ENCODE measurements at regions not wholly inside any gene's neighbourhood (a gene's known extent, or its start where the extent isn't known, plus 50 kb on each side); places are given as distances from the start of the nearest gene placed in this dataset.
"Not testable (repeated sequence)": the region's sequence is repeated elsewhere in the genome, so short reads cannot be mapped to it uniquely, and the experiment has no call there.

DNA sequence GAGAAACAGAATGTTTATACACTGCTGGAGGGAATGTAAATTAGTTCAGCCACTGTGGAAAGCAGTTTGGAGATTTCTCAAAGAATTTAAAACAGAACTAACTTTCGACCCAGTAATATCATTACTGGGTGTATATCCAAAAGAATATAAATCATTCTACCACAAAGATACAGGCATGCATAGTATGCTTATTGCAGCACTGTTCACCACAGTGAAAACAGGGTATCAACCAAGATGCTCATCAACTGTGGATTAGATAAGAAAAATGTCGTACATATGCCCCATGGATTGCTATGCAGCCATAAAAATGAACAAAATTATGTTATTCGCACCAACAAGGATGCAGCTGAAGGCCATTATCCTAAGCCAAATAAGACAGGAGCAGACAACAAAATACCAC, 343.1 kb upstream of the KCND2 start:
- no peak for DNase-seq

DNA sequence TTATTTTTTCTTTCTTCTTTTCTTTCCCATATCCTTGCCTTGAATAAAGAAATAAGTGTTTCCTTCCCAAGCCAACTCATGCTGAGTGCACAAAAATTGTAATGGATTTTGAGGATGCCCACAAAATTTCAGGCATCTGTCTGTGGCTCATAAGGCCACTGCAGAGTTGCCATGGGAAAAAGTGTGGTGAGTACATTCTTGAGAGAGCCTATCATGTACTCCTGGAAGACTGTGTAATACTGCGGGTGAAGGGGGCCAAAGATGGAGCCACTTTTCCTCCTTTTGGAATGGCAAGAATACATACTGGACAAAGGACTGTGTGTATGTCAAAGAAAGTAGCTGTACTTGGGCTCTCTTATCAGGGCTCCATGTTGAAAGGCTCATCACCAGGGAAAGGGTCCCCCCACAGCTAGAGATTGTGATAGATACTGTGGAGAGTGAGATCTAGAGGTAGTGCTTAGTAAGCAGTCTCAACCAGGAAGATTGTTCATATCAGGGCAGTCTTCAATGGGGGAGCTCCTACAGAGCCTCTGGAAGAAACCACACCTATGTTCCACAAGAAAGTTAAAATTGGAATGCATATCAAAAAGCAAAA, 341.6 kb upstream of the KCND2 start:
- DNase-seq = no peak

- DNase-seq = peak in 1 of 58 donors; percentile 29
These were observed 337.5 kb upstream of the KCND2 start for GRCh38 chr7:119935418-119936025.

GRCh38 chr7:119936836-119937235, 336.1 kb upstream of the KCND2 start:
- no peak for DNase-seq

GRCh38 chr7:119937745-119938144, 335.2 kb upstream of the KCND2 start:
- DNase-seq = no peak

DNA sequence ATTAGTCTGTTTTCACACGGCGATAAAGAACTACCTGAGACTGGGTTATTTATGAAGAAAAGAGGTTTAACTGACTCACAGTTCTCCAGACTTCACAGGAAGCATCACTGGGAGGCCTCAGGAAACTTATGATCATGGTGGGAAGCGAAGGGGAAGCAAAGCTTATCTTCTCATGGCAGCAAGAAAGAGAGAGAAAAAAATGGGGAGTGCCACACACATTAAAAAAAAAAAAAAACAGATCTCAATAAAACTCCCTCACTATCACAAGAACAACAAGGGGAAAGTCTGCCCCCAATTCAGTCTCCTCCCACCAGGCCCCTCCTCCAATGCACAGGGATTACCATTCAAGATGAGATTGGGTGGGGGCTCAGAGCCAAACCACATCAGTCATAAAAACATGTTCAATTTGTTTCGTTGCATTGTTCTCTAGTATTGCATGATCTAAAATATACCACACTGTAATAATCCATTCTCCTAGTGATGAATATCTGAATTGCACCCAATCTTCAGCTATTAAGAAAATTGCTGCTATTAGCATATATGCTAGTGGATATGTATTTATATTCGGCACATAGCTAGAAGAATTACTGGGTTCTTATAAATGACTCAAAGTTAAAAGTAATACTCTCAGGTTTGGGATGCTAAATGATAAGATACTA, 328.9 kb upstream of the KCND2 start:
- DNase-seq = no peak

DNA sequence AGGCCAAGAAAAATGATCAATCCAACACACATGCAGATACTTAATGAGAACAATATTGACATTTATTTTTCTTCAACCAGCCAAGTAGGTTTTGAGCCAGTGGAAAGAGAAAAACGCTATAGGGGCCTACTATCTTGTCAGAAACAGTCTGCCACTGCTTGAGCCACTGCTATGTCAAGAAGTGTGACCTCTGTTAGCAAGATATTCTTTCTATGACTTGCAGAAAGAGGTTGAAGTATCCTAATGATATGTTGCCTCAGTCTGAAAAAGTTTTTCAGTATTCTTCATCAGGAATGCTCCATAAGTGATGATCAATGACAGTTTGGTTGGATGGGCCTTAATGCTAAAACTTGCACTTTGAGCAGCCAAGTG, 328.4 kb upstream of the KCND2 start:
- DNase-seq = no peak

DNA sequence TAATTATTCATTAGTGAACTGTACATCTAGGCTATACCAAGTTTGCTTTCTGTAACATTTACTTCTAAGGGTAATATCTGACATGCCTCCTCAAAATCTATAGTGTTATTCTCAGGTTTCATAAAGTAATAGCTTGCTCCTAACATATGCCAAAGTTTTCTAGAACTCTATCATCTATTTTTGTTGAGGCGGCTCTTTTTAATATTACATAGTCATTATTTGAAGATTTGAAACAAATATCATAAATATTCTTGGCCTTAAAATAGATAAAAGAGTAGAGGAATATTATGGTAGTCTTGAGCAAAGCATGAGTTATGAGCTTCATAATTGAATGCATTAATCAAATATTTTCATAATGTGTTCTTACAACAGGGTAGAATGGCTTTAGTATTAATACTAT, 327.2 kb upstream of the KCND2 start:
- no peak for DNase-seq

DNA sequence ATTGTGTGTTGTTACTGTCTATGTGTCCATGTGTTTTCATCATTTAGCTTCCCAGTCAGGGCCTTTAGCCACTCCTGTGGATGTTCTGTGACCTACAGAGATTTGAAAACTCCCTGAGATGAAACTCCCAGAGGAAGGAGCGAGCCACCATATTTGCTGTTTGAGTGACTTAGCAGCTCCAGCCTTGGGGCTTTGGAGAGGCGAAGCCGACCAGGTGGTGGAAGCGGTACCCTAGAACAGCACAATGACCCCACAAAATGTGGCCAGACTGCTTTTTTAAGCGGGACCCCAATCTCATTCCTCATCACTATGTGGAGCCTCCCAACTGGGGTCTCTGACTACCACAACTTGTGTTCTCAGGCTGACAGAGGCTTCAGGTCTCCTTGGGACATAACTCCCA, 323.9 kb upstream of the KCND2 start:
- DNase-seq = no peak

- DNase-seq = not testable (repeated sequence)
These were observed 322.5 kb upstream of the KCND2 start for GRCh38 chr7:119950390-119951041.

DNA sequence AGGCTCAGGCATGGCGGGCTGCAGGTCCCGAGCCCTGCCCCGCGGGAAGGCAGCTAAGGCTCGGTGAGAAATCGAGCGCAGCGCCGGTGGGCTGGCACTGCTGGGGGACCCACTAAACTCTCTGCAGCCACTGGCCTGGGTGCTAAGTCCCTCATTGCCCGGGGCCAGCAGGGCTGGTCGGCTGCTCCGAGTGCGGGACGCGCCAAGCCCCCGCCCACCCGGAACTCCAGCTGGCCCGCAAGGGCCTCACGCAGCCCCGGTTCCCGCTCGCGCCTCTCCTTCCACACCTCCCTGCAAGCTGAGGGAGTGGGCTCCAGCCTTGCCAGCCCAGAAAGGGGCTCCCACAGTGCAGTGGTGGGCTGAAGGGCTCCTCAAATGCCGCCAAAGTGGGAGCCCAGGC, 321.4 kb upstream of the KCND2 start:
- DNase-seq = not testable (repeated sequence)

GRCh38 chr7:119957335-119957734, 315.6 kb upstream of the KCND2 start:
- DNase-seq = no peak

DNA sequence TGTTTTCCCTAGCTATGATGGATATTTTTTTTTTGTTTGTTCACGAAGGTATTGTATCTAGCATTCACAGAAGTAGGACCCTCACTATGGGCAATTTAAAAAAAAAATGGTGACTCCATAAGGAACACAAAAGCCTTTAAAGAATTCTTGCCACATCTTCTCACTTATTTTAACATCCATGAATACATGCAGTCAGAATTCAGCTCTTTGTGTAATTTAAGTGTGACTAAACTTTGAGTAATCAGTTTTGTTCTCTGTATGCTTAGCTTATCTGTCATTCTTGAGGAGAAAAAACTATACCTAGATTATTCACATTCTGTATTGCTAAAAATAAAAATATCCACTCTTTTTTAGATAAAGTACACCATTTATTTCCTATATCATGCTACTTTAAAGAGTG, 313.2 kb upstream of the KCND2 start:
- DNase-seq = no peak

DNA sequence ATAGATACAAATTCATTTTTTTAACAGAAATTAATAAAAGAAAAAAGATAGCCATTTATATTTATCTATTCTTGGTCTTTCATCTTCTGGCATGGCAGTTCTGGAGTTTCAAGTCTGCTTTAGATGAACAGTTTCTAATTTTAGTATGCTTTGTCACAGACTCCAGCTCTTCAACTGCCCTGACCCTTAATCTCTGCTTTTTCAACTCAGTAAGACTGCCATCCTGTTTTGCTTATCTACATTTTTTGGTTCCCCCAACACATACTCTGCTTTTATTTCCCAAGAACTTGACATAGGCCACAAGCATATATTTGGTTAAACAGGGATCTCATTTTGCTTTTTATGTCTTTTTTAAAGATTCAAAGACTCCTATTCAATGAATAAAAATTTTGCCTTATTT, 309.3 kb upstream of the KCND2 start:
- DNase-seq = no peak

DNA sequence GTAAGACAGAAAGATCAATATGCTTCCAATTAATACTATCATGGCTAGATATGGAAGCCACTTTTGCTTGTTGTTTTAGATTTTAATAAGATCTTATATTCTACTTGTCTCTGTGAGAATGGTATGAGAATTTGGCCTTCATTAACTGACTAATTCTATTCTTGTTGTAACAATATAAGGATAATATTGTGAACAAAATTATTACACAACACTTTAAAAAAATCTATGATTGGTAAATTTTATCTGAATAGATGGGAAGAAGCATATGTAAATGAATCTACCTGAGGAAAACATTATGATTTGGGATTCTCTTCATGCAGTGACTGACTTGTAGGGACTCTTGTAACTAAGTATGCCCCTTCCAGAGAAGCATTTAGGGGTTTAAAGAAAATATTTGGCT, 308.9 kb upstream of the KCND2 start:
- no peak for DNase-seq

DNA sequence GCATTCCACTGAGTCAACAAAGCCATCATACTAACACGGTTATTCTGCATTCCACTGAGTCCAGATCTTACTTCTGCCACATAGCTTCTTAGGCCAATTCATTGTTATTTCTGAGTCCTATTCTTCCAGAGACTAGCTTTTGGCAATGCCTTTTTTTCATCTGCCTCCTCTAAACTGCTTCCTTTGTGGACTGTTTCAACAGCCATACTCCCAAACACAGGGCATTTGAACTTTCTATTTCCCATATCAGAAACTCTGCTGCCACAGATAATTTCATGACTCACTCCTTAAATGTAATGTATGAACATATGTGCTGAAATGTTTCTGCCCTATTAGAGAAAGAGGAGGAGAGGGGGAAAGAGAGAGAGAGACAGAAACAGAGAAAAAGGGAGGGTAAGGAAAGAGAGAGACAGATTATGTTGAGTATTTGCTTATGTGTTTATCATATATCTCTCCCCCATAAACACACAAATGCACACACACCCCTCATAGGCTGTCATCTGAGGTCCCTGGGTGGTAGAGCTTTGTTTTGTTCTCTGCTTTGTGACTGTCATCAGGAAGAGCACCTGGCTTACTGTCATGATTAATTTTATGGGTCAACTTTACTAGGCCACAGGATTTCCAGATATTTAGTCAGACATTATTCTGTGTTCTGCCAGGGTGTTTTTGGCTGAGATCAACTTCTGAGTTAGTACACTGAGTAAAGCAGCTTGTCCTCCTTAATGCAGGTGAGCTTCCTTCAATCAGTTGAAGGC, 308.0 kb upstream of the KCND2 start:
- DNase-seq = no peak

DNA sequence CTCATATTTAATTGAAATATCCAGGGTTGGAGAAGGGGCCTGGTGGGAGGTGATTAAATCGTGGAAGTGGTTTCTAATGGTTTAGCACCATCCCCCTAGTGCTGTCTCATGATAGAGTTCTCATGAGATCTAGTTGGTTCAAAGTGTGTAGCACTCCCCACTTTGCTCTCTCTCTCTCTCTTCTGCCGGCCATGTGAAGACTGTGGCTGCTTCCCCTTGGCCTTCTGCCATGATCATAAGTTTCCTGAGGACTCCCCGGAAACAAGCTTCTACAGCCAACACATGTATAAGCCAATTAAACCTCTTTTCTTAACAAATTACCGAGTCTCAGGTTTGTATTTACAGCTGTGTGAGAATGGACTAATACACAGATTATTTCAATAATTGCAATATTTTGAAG, 305.8 kb upstream of the KCND2 start:
- no peak for DNase-seq

DNA sequence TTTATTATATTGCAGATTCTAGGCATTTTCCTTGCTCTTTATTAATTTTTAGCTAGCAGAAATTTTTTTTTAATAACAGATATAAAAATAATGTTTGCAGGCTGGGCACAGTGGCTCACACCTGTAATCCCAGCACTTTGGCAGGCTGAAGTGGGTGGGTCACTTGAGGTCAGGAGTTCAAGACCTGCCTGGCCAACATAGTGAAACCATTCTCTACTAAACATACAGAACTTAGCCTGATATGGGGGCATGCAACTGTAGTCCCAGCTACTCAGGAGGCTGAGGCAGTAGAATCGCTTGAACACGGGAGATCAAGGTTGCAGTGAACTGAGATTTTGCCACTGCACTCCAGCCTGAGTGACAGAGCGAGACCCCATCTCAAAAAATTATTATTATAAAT, 304.6 kb upstream of the KCND2 start:
- DNase-seq = not testable (repeated sequence)

- no peak for DNase-seq
These were observed 303.9 kb upstream of the KCND2 start for GRCh38 chr7:119969054-119969453.

DNA sequence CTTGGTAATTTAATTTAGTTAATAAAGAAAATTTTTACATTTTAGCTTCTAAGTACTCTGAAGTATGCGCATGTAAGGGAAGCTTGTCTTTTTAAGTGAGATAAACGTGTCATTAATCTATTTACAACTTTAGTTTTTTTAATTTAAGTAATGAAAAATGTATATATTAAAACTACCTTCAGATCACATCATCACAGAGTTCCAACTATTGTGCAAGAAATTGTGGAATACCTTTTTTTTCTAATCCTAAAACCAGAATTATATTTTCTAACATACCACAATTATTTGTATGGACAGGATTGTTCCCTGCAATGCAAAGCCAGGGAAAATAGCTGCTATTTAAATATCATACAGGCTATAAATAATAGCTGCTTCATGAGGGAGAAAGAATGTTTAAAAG, 303.2 kb upstream of the KCND2 start:
- DNase-seq = no peak

- DNase-seq = no peak
These were observed 298.0 kb upstream of the KCND2 start for GRCh38 chr7:119974972-119975371.

DNA sequence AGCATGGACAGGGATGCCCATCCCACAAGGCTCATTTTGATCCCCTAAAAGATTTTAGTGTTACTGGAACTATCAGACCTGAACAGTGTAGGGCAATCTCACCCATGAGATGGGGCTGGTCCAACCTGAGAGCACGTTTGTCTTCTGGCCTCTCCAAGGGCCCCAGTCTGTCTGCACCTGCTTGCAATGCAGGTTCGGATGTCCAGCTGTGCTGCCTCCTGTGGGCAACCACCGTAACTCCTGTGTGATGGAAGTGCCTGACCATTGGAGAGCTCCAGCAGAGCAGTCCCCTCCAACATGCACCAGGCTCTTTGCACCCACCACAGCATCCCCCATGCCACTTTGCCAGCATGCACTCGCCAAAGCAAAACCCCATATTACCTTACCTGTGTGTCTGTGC, 290.1 kb upstream of the KCND2 start:
- no peak for DNase-seq
